Activated CD4-positive, alpha-beta T cell treated with anti-CD3 and anti-CD28 coated beads for 36 hours (primary cell): ENCODE measurements at regions not wholly inside any gene's neighbourhood (a gene's known extent, or its start where the extent isn't known, plus 50 kb on each side); places are given as distances from the start of the nearest gene placed in this dataset.

Experiments used
- ATAC-seq: fragments of 200-7000 bp; cut with Tn5 transposase; one replicate; pipeline ENCODE4 v1.10.0; 2021; ENCODE audit warnings: mild to moderate bottlenecking, moderate library complexity
- CTCF ChIA-PET: fragments of 350-600 bp; sonication (Branson Sonifier 250); formaldehyde crosslinking; loops from one replicate; lab custom pipeline; 2021; ENCODE audit warnings: antibody characterized with exemption; lab: Charles Lee
- POLR2A ChIA-PET: fragments of 350-600 bp; sonication (Branson Sonifier 250); formaldehyde crosslinking; loops from one replicate; lab custom pipeline; 2021; ENCODE audit warnings: antibody characterized with exemption, inconsistent platforms; lab: Charles Lee
- DNase-seq: peaks from one replicate; pipeline ENCODE4 v3.0.0-alpha.2; 2020
- H3K27ac Mint-ChIP-seq: one replicate; pipeline ENCODE4 v1.8.0; 2021; ENCODE audit warnings: mixed read lengths
- H3K27me3 Mint-ChIP-seq: one replicate; pipeline ENCODE4 v1.8.0; 2021; ENCODE audit warnings: mixed read lengths
- H3K36me3 Mint-ChIP-seq: one replicate; pipeline ENCODE4 v1.8.0; 2021; ENCODE audit warnings: low read depth, mixed read lengths
- H3K4me1 Mint-ChIP-seq: one replicate; pipeline ENCODE4 v1.8.0; 2021; ENCODE audit warnings: mixed read lengths
- H3K4me3 Mint-ChIP-seq: one replicate; pipeline ENCODE4 v1.8.0; 2021; ENCODE audit warnings: mild to moderate bottlenecking, moderate library complexity, mixed read lengths
- H3K9me3 Mint-ChIP-seq: one replicate; pipeline ENCODE4 v1.8.0; 2021; ENCODE audit warnings: low read depth, mixed read lengths
- intact Hi-C, 2 experiments: fragments of 100-400 bp; cut with DNase I in 1 of 2; cut with micrococcal nuclease in 1 of 2; formaldehyde crosslinking; loops; one replicate each; pipeline versions ENCODE4 v1.14.2 to v1.15.1; 2022 to 2024; cut with DNase I, micrococcal nuclease

GRCh38 chr1:43065616-43066399 is 106.3 kb downstream of the EBNA1BP2 start:
- no peak overlapping the region for H3K4me3 Mint-ChIP-seq
- no peak for ATAC-seq
- DNase-seq, result no peak
- H3K27ac Mint-ChIP-seq, result no peak overlapping the region
- H3K27me3 Mint-ChIP-seq, result peaks cover 3% of the 10 kb centered on the region
- H3K9me3 Mint-ChIP-seq, result no peaks in the 10 kb centered on the region
- intact Hi-C loops, result no loop called here
- POLR2A ChIA-PET, result interaction anchor here (0.5 kb wide), 1 partner anchor 567 kb away, joined by 3 read pairs; no protein-coding TSS in a partner anchor
- peaks cover 11% of the 10 kb centered on the region for H3K4me1 Mint-ChIP-seq
- no peaks in the 10 kb centered on the region for H3K36me3 Mint-ChIP-seq
- CTCF ChIA-PET, result interaction anchor here (2.0 to 2.3 kb wide), 3 partner anchors 7 to 153 kb away, joined by 7 to 11 read pairs (median 8); no protein-coding TSS in a partner anchor

DNA sequence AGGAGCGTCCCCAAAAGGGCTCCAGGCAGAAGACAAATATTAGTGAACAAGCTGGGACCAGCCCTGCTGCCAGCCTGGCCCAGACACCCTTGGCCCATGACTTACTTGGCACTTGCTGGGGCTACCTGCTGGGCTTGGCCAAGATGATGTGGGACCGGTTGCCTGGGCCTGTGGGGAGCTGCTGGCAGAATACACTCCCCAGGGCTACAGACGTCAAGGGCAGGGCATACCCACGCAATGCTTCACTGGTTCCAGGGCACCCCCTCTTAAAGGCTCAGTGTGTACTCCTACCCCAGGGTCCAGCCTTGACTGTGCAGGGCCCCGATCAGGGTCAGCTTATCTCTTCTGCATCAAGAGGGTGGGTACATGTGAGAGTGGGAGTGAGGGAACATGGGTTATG is 106.5 kb upstream of the SLC2A1 start:
- Mint-ChIP-seq H3K9me3 (no peaks in the 10 kb centered on the region), H3K27me3 (peaks cover 3% of the 10 kb centered on the region), H3K27ac (no peak overlapping the region), H3K36me3 (no peaks in the 10 kb centered on the region), H3K4me3 (no peak overlapping the region), H3K4me1 (peaks cover 11% of the 10 kb centered on the region)
- intact Hi-C loops, result no loop called here
- POLR2A ChIA-PET, result no interaction called here
- ATAC-seq, result no peak
- CTCF ChIA-PET, result interaction anchor here (1.3 to 2.3 kb wide), 4 partner anchors 8 to 152 kb away, joined by 4 to 11 read pairs (median 6); no protein-coding TSS in a partner anchor
- no peak for DNase-seq

DNA sequence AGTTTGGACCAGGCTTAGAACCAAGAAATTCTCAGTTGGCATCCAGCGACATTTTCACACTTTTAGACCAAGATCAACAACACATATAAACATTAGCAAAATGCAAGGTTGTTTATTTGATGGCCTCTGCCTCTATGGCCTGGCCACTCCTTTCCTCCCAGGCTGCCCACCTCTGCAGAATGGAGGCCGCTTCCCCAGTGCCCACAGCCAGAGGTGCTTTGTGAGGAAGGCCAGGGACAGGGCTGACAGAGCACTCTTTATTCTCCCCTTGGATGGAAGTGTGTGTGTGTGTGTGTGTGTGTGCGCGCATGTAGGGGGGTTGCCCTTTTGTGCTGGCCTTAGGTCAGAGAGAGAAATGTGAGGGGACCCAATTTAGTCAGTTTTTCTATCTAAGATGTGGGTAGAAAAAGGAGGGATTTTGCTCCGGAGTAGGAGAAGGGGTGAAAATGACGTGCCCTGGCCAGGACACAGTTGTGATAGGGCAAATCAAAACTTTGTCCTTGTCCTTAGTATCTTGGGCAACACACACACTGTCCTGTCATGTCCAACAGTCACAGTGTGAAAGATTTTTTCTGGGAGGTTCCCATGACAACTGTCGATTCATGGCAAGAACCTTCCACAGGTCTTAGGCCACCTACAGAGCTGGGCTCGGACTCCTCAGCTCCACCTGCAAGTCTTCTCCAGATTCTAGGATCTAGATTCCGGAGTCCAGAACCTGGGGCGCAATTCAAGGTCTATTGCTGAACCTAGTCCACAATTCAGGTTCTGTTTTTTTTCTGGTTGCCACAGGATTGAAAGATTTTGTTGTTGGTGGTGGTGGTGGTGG is 104.9 kb upstream of the SLC2A1 start:
- Mint-ChIP-seq H3K4me3 (no peak overlapping the region), H3K4me1 (peaks cover 15% of the 10 kb centered on the region), H3K36me3 (no peaks in the 10 kb centered on the region), H3K9me3 (no peaks in the 10 kb centered on the region), H3K27ac (no peak overlapping the region), H3K27me3 (peaks cover 4% of the 10 kb centered on the region)
- intact Hi-C loops, result no loop called here
- DNase-seq (no peak), ATAC-seq (no peak)
- ChIA-PET CTCF (interaction anchor here (1.4 to 2.3 kb wide), 4 partner anchors 10 to 151 kb away, joined by 4 to 12 read pairs (median 9); no protein-coding TSS in a partner anchor), POLR2A (no interaction called here)

DNA sequence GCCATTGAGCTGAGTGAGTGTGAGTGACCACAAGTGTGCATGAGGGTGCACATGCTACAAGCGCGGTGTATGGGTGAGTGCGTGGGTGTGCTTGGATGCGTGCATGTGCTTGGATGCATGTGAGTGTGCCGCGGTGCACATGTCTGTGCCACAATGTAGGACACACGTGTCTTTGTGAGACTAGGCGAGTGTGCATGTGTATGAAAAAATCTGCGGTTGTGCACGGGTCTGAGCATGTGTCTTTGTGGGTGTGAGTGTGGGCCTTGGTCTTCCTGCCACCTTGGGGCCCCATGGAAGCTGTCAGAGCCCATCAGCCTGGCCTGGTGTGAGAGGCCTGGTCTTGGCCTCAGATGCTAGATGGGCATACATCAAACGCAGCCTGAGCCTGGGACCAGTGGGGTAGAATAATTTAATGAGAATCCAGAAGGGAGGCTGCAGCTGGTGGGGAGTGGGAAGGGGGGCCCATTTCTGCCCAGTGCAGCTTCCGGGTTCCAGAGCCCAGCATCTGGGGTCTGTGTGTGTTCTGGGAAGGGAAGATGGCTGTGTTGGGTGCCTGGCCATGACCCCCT is 103.9 kb upstream of the SLC2A1 start:
- H3K27ac Mint-ChIP-seq, result no peak overlapping the region
- POLR2A ChIA-PET, result no interaction called here
- no peak overlapping the region for H3K4me3 Mint-ChIP-seq
- no peaks in the 10 kb centered on the region for H3K9me3 Mint-ChIP-seq
- intact Hi-C loops, result no loop called here
- DNase-seq (no peak), ATAC-seq (no peak)
- peaks cover 17% of the 10 kb centered on the region for H3K4me1 Mint-ChIP-seq
- H3K27me3 Mint-ChIP-seq, result peaks cover 7% of the 10 kb centered on the region
- CTCF ChIA-PET, result interaction anchor here (2.3 kb wide), 1 partner anchor 11 kb away, joined by 12 read pairs; no protein-coding TSS in a partner anchor
- peaks cover 2% of the 10 kb centered on the region for H3K36me3 Mint-ChIP-seq

DNA sequence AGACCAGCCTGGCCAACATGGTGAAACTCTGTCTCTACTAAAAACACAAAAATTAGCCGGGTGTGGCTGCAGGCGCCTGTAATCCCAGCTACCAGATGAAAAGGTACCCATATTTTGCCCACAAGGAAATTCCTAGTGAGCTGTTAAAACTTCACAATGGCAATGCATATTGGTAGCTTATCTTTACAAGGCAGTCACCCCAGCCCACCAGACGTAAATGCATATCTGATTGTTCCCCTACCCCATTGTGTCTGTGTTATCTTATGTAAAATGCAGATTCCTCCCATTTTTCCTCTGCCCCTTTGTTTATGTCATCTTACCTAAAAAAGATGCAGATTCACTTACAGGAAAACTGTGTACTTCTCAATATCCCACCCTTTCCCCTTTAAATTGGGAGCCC is 103.1 kb upstream of the SLC2A1 start:
- Mint-ChIP-seq H3K4me3 (no peak overlapping the region), H3K27me3 (peaks cover 9% of the 10 kb centered on the region), H3K9me3 (no peaks in the 10 kb centered on the region), H3K27ac (no peak overlapping the region), H3K4me1 (peaks cover 17% of the 10 kb centered on the region), H3K36me3 (peaks cover 2% of the 10 kb centered on the region)
- ChIA-PET POLR2A (no interaction called here), CTCF (interaction anchor here (2.3 kb wide), 1 partner anchor 12 kb away, joined by 12 read pairs; no protein-coding TSS in a partner anchor)
- no peak for ATAC-seq
- DNase-seq, result no peak
- intact Hi-C loops, result no loop called here

DNA sequence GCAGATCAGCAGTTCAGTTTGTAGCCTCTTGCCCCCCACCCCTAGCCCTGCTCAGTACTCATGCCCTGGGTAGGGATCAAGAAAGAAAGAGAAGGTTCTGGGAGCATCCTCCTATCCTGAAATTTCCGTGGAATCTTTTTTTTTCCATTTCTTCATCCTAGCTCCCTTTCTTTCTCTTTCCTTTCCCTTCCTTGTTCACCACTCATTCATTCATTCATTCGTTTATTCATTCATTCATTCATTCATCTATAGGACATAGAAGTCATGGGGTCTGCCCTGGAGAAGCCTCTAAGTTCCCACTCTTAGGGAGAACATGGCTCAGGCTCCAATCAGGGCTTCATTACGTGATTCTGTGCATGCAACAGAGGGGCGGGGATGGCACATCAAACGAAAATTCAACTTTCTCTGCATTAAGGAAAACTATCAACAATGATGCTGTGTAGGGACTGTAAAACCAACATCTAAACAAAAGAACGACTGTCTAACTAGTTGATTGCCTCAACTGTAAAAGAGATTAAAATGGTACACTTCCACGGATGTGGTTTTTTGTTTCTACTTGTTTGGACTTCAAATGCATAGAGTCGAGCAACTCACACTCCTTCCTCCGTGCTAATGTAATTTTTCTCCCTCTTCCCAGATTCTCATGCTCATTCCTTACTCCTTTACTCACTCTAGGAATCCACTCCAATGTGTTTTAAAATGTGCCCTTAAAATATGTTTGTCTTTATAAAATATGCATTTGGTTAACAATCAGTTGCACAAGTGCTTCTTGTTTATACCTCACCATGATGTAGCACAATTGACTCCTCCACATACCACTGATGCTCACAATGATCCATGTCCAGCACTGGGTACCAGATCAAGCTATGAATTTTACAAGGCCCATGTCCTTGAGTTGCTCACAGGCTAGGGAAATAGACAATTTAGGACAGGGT is 101.2 kb upstream of the SLC2A1 start:
- no peak overlapping the region for H3K27ac Mint-ChIP-seq
- POLR2A ChIA-PET, result no interaction called here

GRCh38 chr1:43058545-43059360 is 100.1 kb upstream of the SLC2A1 start:
- intact Hi-C loops, result no loop called here
- peaks cover 2% of the 10 kb centered on the region for H3K36me3 Mint-ChIP-seq
- H3K27me3 Mint-ChIP-seq, result peaks cover 9% of the 10 kb centered on the region
- no peaks in the 10 kb centered on the region for H3K9me3 Mint-ChIP-seq
- peak overlapping the region; percentile 56 for H3K27ac Mint-ChIP-seq
- ChIA-PET CTCF (interaction anchor here (0.6 to 2.3 kb wide), 5 partner anchors 10 to 146 kb away, joined by 3 to 10 read pairs (median 3); no protein-coding TSS in a partner anchor), POLR2A (no interaction called here)
- peaks cover 17% of the 10 kb centered on the region for H3K4me1 Mint-ChIP-seq
- ATAC-seq (peak; percentile 79), DNase-seq (peak; percentile 70)
- H3K4me3 Mint-ChIP-seq, result peak overlapping the region; percentile 23

More for the DNA sequence above, 101.2 kb upstream of the SLC2A1 start:
- CTCF ChIA-PET, result interaction anchor here (0.8 to 2.3 kb wide), 3 partner anchors 15 to 147 kb away, joined by 3 to 10 read pairs (median 4); no protein-coding TSS in a partner anchor
- Mint-ChIP-seq H3K36me3 (peaks cover 2% of the 10 kb centered on the region), H3K4me3 (no peak overlapping the region), H3K4me1 (peaks cover 17% of the 10 kb centered on the region), H3K9me3 (no peaks in the 10 kb centered on the region), H3K27me3 (peaks cover 9% of the 10 kb centered on the region)
- intact Hi-C loops, result no loop called here
- no peak for DNase-seq
- ATAC-seq, result no peak

- Mint-ChIP-seq H3K4me3 (no peak overlapping the region), H3K27me3 (peaks cover 9% of the 10 kb centered on the region), H3K4me1 (peaks cover 17% of the 10 kb centered on the region), H3K27ac (peak overlapping the region; percentile 69), H3K36me3 (peaks cover 2% of the 10 kb centered on the region), H3K9me3 (no peaks in the 10 kb centered on the region)
- DNase-seq, result no peak
- intact Hi-C loops, result no loop called here
- ChIA-PET POLR2A (no interaction called here), CTCF (interaction anchor here (0.6 to 2.3 kb wide), 4 partner anchors 9 to 135 kb away, joined by 3 to 10 read pairs (median 3); no protein-coding TSS in a partner anchor)
- ATAC-seq, result no peak
These were observed 99.4 kb upstream of the SLC2A1 start for GRCh38 chr1:43058056-43058455.

GRCh38 chr1:43057567-43057966 is 98.9 kb upstream of the SLC2A1 start:
- ATAC-seq (no peak), DNase-seq (no peak)
- CTCF ChIA-PET, result interaction anchor here (0.9 to 1.0 kb wide), 2 partner anchors 9 to 13 kb away, joined by 3 read pairs; no protein-coding TSS in a partner anchor
- Mint-ChIP-seq H3K27ac (peak overlapping the region; percentile 69), H3K4me3 (no peak overlapping the region), H3K4me1 (peaks cover 17% of the 10 kb centered on the region), H3K9me3 (no peaks in the 10 kb centered on the region), H3K36me3 (peaks cover 2% of the 10 kb centered on the region), H3K27me3 (peaks cover 9% of the 10 kb centered on the region)
- intact Hi-C loops, result no loop called here
- POLR2A ChIA-PET, result no interaction called here

DNA sequence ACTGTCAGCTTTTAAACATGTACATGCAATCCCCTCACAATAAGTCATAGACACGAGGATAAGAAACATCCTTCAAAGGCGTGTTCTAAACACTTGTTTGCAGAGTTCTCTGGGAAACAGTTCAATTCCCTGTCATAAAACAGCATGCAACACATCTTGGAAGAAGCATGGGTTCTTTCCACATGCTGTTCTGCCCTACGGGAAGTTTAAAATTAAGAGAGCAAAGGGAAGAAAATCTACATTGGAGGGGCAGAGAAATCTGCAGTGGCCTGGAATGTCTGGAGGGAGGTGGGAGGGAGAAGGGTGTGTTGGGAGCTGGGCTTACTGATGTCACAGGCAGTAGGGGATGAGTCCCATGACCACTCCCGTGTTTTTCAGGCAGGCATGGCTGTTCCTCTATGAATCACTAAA is 98.3 kb upstream of the SLC2A1 start:
- Mint-ChIP-seq H3K27ac (no peak overlapping the region), H3K36me3 (peaks cover 2% of the 10 kb centered on the region), H3K4me3 (no peak overlapping the region), H3K9me3 (no peaks in the 10 kb centered on the region), H3K4me1 (peaks cover 17% of the 10 kb centered on the region), H3K27me3 (peaks cover 9% of the 10 kb centered on the region)
- ATAC-seq (no peak), DNase-seq (no peak)
- POLR2A ChIA-PET, result no interaction called here
- intact Hi-C loops, result no loop called here
- CTCF ChIA-PET, result interaction anchor here (1.6 kb wide), 1 partner anchor 16 kb away, joined by 3 read pairs; no protein-coding TSS in a partner anchor
